SKM-1 (cell line): ENCODE measurements at regions not wholly inside any gene's neighbourhood (a gene's known extent, or its start where the extent isn't known, plus 50 kb on each side); places are given as distances from the start of the nearest gene placed in this dataset.

ENCODE experiments used
- DNase-seq: peaks from one replicate; lab custom pipeline; 2025; ENCODE audit not compliant: unreplicated experiment; lab: John Stamatoyannopoulos, UW

DNA sequence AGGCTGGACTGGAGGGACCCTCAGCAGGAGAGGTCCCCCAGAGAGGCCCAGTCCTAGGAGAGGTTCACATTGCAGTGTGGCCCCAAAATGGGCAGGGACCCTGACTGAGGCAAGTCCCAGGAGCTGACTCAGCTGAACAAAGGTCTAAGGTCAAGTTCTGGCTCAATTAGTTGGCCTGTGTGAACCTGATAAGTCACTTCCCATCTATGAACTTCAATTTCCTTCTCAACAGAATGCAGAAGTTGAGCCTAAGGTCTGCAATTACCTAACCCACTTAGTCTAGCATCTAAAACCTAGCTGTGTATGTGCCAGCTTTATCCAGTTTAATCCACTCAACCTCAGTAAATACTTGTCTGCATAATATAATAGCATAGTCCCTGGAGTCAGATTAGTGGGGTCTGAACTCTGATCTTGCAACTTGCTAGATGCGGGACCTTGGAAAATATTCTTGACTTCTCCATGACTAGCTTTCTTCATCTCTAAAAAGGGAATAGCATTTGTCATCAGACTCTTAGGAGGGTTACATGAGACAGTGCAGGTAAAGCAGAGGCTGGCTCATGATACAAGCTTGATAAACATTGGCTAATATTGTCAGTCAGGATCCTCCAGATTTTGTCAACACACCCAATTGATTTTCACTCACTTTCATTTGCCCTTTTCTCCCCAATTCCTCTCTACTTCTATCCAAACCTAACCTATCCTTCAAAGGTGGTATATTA, 465.5 kb downstream of the INSC start:
- peak; percentile 88 for DNase-seq

DNA sequence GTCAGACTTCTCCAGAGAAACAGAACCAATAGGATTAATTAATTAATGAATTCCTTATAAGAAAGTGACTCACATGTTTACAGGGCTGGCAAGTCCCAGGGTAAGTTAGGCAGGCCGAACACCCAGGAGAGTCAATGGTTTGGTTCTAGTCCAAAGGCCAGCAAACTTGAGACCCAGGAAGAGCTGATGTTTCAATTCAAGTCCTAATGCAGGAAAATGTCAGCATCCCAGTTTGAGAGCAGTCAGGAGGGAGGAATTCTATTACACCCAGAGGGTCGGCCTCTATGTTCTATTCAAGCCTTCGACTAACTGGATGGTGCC, 466.0 kb downstream of the INSC start:
- no peak for DNase-seq

DNA sequence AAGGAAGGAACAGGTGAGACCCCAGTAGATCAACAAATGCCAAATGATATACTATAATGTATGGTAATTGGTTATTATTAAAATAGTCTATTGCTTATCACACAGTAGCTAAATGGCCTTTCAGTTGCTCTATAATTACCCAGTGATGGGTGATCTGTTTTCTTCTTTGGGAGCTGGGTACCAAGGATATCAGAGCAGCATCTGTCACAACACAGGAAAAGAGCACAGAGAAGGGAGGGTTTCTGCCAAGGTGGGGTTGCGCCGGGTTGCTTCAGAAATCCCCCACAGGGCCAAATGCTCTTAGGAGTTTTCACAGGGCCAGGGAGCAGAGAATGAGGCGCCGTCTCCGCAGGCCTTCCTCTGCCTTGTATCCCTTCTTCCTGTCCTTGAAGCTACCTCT, 469.4 kb downstream of the INSC start:
- DNase-seq: no peak

DNA sequence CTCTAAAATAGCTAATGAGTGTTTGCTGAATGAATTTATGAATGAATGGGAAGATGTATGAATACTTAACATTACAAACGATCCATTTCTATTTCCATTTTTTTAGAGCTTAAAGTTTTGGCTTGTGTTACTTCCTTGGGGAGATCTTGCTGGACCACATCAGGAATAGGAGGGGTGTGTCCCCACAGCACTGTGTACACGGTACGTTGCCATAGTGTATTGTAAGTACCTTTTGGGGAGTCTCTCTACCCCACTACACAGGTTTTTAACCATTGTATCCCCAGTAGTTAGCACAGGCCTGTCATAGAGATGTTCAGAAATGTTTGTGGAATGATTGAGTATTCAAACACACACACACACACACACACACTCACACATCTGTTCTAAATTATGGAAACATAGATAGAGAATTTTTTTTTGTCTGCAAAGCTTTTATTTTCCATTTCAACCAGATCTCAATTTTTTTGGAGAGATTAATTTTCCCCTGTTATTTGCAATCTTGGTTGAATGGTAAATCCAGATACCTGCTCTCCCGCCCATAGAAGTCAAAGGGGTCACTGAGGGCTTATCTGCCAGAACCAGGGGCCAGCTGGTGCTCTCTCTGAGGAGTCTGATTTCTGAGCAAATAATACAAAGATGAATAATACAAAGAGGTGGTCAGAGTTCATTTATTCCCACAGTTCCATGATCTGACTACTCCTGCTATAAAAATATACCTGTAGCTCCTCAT, 471.0 kb downstream of the INSC start:
- no peak for DNase-seq

DNA sequence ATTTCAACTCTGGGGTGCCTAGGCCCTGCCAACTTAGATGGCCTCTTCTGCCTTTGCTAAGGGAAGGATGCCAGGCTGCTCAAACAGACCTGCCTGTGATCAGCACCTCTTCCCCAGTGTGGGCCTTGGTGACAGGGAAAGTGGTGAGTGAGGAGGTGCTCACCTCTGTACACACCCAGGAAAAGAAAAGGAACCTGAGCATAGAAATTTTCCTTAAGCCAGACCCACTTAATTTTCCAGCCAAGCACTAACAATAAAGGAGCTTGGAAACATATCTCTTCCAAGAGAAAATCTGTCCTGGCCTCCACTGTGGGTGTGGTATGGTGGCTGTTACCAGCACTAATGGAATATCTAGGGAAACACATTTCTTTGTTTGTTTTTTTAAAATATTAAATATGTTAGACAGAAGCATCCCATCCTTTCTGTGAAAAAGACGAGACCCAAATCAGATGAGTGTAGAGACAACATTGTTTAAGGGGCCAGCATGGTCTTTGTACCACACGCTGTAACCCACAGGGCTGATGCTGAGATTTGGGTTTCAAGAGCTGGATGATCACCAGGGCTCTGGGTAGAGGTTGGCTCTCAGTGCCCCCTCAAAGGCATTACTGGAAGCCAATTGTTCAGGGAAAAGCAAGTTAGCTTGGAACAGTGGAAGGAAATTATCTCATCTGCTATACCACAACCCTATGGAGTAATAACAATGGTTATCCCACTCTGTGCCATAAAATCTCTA, 472.2 kb downstream of the INSC start:
- no peak for DNase-seq

DNA sequence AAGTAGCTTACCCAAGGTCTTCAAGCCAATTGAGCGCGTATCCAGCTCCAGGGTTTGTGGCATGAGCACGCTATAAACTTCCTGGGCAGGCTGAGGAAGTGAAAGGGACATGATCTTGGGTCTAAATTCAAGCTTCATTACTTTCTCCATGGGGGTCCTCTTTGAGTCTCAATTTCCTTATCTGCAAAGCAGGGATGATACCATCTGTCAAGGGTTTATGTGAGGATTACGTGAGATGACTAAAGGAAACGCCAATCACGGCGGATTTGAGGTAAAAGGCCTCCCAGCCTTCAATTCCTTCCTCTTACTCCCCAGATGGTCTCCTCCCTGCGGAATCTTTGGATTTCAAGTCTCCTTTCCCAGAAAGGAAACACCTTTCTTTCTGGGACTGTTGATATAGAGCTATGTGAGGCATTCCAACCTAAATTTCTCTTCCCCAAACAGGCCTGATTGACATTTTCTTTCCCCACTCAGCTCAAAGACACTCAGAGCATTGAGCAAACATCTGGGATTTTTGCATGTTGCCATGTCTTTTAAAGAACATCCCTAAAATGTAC, 474.4 kb downstream of the INSC start:
- no peak for DNase-seq

DNA sequence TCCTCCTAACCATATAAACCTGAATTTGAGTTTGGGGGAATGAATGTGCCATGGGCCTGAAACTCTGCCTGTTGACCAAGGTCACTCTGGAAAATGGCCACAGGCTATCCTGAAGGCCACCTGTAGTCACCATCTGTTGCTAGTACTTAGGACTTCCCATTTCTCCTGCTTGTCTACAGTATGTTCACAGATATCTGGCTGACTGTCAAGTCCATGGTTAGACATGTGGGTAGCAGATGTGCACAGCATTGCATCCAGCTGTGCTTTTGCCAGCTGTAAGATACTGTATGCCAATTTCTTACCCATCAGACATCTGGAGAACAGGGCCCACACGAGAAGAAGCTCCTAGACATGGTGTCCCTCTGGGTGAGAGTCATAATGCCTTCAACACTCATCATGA, 475.4 kb downstream of the INSC start:
- DNase-seq: no peak

DNA sequence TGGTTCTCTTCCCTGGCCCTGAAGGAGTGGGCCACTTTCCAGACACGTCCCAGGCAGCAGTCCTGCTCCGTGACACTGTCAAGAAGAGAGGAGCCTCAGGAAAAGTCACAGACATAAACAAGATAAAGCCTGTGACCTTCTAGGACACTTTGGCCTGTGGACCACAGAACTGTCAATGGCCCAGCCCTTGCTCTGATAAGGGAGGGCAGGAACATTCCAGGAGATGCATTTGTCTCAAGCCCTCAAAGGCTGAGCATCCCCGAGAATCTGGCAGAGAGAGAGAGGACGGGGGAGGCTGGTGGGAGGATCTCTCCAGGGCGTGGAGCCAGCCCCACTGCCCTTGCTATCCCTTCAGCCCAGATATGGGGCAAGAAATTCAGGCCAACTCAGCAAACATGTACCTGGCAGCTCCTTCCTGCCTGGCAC, 476.4 kb downstream of the INSC start:
- no peak for DNase-seq

DNA sequence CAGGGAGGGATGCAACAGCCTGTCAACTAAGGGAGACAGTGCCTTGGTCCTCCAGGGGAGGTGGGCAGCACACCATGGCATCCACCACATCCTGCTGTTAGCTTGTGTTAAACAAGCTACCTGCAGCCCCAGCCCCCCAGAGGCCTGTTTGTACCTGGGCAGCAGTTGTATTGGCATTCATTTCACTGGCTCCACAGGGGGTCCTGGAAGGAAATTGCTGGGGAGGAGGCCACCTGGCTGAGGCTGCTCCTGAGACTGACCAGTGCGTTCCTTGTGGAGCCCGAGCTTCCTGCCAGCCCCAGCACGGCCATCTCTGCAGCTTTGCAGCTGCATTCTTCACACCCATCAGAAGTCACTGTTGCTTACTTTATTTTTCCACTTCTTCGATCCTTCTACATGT, 479.9 kb downstream of the INSC start:
- DNase-seq: no peak

DNA sequence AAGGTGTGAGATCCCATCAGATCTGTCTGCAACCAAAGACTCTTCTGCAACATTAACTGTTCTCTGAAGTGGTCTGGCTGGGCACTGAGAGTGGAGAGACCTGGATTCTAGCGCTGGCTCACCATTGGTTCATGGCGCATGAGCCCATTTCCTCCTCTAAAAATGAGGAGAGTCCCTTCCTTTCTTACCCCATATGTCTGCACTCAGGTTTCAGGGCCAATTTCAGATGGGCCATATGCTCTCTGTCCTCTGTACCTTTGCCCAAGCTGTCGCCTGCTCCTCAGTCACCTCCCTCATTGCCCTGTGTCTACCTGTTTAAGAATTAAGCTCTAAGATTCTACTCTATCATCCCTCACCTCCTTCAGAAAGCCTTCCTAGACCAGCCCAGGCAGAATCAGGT, 484.7 kb downstream of the INSC start:
- no peak for DNase-seq

DNA sequence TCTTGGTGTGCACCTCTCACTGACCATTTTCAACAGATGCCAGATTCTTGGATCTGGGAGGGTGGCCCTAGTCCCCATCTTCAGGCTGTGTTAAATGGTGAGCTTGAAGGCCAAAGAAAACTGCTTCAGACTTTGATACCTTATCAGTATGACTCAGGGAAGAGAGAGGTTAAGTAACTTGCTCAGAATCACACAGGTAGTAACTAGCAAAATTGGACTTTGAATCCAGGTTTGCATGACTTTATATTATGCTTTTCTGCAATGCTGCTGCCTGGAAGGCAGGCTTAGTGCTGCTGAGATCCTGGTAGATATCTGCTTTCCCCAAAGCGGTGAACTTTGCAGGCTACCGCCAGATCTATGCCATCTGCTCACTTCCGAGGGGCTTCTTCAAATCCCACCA, 487.3 kb downstream of the INSC start:
- no peak for DNase-seq

DNA sequence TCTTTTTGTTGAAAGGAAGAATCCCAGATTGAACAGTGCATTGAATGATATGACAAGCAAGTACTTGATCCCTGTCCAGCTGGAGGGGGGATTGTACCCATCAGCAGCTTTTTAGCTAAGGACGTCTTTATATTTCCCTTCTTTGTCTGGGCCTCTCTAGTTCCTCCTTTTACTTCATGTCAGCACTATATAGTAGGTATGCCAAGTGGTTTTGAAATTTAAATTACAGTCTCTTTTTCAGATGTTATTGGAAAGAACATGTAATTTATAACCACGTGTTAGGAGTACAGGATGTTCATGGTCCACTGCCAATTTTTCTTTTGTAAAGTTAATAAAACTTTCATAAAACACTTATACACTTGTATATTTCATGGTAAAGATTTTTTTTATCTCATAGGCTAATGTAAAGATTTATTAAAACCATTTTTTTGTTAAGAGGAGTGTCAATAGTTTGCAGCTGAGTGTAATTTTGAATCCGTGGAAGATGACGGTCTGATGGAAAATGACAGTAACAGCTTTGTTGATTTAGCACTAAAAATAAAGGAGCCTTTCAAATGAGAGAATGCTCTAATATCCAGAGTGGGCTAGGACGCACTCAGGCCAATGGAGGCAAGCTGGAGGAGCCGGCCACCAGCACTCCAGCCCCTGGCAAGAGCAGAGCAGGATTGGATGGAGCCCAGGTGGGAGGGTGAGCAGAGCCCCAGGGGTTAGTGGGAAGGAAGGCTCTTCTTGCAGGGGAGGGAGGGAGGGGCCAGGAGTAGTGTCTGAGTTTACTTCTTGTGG, 488.3 kb downstream of the INSC start:
- no peak for DNase-seq

DNA sequence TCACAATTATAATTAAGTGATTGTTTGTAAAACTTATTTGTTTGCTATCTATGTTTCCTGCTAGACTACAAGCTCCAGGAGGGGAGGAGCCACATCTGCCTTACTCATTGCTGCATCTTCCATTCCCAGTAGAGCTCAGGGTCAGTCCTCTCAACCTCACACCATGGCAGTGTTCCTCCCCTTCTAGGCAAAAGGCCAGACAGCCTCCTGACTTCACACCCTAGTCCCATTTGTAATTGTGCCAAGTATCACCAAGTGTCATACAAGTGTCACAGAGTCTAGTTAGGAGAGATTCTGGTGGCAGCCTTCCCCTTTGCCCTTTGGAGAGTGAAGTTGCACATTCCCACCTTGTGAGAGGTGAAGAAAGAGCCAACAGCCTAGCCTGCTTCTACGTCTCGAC, 490.4 kb downstream of the INSC start:
- DNase-seq: no peak

DNA sequence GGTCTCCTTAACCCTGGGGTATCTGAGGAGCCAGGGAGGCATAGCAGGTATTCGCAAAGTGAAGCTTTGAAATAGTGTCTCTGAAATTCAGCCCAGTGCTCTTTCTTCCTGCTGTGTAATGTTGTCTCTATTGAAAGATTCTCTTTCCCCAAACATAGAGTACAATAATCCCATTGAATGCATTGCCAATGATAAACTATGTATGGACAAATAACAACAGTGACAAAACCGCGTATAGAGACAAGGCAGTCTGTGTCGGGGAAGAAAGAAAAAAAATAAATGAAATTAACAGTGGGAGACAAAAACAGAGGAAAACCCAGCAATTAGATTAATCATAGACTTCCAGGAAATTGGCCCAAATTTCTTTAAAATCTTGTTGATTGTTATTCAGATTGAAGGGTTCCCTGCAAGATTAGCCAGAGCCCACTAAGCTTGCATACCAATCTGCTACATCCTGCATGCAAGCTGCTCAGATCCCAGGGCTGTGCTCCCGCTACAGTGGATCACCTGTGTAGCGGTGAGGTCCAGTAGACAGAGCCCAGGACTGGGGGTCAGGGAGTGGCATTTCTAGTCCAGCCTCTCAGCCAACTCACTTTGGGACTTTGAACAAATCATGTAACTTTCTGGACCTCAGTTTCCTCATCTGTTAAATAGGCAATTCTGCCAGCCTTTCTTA, 492.8 kb downstream of the INSC start:
- no peak for DNase-seq

DNA sequence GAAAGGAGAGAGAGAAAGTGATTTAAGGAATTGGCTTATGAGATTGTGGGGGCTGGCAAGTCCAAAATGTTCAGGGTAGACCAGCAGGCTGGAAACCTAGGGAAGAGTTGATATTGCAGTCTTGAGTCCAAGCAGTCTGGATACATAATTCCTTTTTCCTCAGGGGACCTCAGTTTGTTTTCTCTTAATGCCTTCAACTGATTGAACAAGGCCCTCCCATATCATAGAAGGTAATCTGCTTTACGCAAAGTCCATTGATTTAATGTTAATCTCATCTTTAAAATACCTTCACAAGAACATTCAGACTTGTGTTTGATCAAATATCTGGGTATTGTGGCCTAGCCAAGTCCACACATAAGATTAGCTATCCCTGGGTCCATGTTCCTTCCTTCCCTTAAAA, 494.7 kb downstream of the INSC start:
- DNase-seq: no peak

DNA sequence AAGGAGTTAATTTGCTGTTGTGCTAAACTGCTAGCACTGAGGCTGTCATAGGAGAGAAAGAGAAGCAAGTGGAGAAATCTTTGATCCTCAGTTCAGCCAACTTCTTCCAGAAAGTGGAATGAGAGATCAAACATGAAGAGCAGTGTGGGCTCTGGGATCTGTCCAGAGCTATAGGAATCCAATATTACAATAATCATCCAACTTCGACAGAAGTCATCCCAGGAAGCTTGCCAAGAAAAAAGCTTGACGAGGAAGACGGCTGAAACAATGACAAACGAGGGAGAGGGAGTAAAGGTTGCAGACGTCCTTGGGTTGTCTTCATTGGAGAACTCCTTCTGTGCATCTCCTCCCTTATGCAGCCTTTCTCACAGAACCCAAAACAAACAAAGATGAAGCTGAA, 496.2 kb downstream of the INSC start:
- DNase-seq: no peak

DNA sequence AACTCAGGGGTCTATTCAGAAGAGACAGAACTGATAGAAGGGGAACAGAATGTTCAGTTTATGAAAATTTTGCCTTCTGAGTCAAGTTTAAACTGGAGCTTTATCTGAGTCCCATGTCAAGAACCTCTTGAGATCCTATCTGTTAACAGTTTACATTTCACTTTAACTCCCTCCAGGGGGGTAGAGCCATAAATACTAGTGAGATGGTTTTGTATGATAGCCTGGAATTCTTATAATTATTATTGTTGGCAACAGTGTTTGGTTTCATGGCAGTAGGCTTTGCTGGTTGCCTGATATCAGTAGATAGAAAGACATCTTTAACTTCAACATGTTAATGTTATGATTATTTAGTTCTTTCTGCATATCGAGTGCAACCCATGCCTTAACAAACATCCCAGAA, 498.5 kb downstream of the INSC start:
- DNase-seq: no peak

DNA sequence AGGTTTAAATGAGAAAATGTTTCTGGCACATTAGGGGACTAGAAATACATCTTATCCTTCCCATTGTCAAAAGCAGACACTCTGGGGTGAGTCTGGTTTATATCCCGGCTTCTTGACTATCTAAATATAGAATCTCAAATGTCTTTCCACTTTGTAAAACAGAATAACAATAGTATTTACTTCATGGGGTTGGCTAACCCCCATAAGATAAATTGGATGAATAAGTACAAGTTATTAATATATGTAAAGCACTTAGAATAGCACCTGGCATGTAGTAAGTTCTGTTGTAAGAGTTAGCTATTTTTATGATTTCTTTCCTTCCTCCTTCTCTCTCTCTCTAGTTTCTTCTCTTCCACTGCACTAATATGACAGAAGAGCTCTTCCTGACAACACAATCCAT, 499.1 kb downstream of the INSC start:
- no peak for DNase-seq

DNA sequence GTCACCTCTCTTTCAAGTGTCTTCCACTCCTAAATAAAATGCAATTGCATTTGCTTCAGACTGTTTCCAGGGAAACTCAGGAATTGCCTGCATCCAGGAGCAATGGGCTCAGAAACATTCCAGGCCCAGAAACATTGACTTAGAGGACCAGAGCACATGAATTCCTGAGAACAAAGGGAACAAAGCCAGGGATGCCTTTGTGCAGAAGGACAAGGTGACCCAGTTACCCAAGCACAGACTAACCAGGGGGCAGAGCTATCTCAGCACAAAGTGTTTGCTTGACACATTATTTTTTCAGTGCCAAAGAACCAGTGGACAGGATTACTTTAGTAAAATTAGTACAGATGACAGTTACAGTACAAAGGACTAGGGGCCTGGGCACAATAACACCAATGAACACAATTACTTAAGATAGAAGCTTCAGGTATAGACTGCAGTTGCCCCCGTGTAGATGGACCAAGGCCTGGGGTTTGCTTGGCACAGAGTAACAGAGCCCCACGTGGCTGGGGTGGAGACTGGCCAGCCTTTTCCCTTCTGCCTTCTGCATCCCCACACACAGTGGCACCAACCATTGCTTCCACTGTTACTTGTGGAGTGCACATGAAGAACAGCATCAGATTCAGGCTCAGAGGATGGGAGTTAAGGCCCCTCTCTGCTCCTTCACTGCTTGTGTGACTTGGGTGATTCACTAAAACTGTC, 500.8 kb downstream of the INSC start:
- no peak for DNase-seq
